Posterior cingulate gyrus (tissue), 11 donors: ENCODE measurements at regions not wholly inside any gene's neighbourhood (a gene's known extent, or its start where the extent isn't known, plus 50 kb on each side); places are given as distances from the start of the nearest gene placed in this dataset.
A peak's percentile ranks its signal among the peaks of the same experiment; 100 is the strongest.

Source experiments
- DNase-seq, 10 donors: peaks; one replicate each; pipeline versions ENCODE4 v3.0.0 to v3.0.0-alpha.2; 2020 to 2021; ENCODE audit warnings: mixed read lengths in 3 of 10
- intact Hi-C: fragments of 100-400 bp; cut with DNase I; formaldehyde crosslinking; loops from one replicate; pipeline ENCODE4 v1.15.1; 2023

DNA sequence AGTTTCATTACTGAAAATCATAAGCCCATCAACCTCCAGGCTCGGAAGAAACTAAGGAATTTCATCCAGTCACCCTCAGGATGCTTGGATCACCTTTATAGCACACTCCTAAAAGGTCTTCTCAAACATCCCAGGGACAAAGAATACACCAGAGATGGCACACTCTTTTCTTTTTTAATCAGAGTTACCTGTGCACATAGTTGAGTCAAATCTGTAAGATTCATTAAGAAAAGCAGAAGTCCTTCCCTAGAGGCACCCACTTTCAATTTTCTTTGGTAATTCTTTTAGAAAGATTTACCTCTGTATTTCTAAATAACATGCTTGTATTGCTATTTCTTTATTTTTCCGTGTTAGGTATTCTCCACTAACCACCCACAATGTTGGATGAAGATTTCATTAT, 50.6 kb upstream of the IL6 start:
- intact Hi-C loops = no loop called here
- no peak for DNase-seq

DNA sequence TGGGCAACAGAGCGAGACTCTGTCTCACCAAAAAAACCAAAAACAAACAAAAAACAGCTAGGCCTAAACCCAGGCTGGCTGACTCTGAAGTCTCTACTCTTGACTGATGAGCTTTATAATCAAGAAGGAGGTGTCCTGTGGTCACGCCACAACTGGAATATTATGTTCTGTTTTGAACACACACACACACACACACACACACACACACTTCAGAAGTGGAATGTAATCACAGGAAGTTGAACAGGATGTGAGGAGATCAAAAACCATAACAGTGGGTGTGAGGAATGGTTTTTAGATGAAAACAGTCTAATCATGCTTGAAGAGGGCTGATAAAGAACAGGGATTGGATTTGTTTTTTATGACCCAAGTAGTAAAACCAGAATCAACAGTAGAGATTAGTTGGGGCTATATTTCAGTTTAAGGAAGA, 51.1 kb upstream of the IL6 start:
- intact Hi-C loops = no loop called here
- no peak for DNase-seq

DNA sequence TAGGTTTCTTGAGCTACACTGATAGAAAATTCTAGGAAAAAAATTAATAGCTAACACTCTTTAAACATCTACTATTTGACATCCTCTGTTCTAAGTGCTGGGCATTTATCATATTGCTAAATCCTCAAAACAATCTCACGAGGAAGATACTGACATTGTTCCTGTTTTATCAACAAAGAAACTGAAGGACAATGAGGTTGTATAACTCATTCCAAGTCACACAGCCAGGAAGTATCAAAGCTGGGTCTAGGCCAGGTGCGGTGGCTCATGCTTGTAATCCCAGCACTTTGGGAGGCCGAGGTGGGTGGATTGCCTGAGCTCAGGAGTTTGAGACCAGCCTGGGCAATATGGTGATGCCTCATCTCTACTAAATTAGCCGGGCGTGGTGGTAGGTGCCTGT, 51.6 kb upstream of the IL6 start:
- intact Hi-C loops = no loop called here
- DNase-seq = no peak

DNA sequence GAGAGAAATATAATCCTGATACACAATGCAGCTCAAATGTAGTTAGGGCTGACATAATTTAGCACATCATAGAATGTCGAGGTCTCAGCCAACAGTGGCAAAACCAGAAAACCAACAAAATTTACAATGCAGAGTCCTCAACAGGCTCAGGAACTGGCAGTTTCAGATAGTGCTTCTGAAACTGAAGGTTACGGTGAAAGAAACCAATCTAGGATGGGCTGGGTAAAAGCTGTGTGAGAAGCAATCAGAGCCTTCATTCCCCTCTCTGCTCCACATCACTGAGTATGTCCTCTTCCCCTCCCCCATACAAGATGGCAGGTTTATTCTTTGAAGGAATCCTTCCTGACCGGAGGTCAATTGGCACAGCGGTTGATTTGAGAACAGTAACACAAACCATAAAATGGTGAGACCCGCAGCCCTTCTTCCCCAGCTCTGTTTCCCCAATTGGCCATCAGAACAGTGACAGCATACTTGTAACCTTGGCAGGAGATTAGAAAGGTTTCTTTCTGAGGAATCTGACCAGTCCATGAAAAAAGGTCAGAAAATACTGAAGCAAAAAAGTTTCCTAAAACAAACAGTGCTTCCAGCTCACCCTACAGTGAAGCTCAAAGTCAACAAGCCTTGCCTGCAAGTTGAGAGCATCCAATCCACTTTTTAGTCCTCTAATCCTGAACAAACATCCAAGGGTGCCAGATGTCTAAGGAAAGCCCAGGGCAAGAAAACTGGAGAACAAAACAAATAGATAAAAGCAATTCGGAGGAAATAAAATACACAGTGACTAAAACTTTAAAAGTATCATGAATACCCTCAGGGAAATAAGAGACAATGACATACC, 53.9 kb upstream of the IL6 start:
- DNase-seq = no peak
- intact Hi-C loops = no loop called here

DNA sequence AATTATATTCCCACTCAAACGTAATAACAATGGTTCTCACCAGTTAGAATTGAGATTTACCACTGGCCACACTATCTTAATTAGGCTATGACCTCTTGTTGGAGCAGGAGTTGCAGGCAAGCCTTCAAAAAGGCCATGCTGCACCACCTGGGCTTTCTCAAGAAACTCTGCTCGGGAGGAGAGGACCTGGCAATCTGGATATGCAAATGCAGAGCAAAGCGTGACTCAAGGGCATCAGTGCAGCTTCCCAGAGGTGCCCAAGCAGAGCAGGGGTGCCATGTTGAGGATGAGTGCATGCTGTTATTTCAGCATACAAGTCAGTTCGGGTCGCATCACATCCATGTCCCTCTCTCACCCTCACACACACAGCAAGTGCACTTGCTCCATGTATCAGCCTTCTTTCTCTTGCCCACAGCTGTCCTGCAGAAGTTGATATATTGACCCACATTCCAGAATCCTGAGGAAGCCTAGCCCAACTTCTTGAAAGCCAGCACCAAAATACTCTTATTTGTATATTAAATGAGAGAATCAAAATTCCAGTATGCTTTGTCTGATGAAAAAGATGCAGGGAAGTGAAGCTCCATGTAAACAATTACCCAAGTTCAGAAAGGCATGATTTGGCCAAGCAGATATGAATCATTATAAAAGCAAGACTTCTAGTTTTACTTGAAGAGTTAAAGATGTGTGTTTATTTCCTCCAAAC, 55.7 kb upstream of the IL6 start:
- intact Hi-C loops = no loop called here
- DNase-seq = no peak

DNA sequence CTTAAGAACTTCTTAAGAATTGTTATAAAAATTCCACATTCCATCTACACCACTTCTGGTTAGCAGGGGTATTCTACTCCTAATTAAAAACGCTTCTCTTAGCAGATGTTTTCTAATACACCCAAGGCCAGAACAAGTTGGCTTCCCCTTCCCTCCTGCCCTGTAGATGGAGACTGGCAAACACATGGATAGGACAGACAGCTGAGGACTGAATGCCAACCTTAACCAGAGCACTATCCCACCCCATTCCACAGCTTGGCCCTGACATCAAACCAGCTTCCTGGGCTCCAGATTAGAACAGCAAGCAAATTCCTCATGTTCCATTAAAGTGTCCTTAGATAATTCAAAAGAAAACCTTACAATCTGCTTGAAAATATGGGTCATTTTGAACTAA, 56.6 kb upstream of the IL6 start:
- intact Hi-C loops = no loop called here
- DNase-seq = no peak

DNA sequence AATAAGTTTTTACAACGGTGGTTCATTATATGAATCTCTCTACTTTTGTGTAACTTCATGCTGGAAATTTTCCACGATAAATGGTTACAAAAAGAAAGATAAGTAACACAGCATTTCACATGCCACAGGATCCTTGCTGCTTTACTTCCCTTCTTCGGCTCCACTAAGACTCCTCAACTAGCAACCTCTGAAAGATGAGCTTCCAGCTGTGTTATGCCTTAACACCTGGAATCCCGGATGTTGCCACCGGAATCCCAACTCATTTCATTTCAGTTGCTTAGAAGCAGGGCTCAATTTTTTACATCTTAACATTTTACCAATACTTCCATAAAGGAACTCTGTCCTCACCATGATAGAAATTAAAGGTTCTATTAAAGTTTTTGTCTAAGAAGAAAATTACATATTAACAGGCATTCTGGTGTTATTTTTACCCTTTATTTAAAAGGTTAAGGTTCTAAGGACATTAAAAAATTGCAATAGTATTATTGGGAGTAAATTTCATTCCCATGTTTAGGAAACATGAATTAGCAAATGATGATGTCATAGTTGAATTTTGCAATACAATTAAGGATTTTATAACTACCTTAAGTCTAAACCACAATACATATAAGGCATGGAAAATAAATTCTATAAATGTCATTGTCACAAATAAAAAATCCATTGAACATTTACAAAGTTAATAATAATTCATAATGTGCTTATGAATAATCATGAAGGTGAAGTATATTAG, 57.1 kb upstream of the IL6 start:
- DNase-seq = no peak
- intact Hi-C loops = no loop called here

DNA sequence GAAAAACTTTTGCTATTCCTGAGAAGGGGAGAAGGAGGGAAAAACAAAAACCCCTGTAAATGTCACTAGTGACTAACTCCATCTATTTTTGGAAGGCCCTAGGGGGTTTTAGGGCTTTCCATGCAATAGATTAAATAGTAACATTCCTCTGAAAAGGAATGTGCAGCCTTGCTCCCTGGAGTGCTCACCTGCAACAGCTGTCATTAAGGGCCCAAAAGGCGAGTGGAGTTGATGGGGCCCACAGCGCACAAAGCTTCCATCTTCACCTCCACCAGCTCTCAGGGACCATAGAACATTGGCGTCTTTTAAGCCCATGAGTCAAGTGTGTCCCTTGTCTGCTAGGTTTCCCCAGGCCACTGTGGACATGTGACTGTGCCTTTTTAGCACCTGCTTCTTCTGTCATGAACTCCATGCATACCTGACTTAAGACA, 58.0 kb upstream of the IL6 start:
- intact Hi-C loops = no loop called here
- no peak for DNase-seq

DNA sequence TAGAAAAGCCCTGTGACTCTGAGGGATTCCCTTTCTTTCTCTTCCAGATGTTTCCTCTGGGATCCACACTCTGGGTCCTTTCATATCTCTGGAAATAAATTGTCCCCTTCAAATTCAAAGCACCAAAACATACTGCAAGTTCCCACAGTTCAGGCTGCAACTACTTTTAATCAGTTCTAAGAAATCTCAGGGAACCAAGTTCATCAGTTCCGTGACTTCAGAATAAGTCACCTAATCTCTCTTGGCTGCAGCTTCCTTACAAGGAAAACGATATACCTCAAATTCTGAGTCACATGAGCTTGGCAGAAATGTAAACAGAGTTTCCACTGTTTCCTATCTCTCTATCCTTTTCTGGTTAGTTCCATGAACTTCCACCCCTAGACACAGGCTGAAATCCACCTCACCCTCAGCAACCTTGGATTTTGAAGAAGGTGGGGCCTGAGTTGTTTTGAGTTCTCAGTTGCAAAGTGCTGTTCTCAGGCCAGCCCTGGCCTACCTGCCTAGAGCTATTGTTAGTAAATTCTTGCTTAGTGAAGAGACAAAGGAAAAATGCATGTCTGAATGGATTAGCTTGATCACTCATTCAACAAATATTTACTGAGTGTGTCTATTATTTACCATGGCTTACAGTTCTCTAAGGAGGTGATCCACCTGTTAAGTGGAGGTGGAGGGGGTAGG, 59.3 kb upstream of the IL6 start:
- intact Hi-C loops = no loop called here
- DNase-seq = no peak

DNA sequence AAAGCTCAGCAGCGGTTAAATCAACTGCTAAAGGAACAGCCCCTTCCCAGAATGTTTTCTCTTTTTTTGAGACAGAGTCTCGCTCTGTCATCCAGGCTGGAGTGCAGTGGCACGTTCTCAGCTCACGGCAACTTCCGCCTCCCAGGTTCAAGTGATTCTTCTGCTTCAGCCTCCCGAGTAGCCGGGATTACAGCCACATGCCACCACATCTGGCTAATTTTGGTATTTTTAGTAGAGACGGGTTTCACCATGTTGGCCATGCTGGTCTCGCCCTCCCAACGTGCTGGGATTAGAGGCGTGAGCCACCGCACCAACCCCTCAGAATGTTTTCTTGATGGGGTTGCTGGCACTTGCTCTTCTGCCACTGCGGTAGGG, 59.8 kb upstream of the IL6 start:
- intact Hi-C loops = no loop called here
- DNase-seq = no peak

DNA sequence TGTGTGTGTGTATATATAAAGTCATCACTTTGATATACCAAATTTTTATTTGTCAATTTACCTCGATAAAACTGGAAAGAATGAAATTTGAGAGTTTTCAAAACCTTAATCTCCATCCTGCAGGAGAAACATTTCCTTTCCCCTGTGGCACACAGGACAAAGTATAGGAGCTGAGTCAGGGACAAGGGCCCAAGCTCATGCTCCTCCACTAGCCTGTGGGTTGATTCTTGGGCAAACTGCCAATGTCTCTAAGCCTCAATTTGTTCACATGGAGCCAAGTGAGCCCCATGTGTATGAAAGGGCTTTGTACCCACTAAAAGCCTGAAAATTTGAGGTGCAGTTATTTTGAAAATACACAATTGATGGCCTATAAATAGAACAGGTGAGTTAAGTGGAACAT, 60.3 kb upstream of the IL6 start:
- no peak for DNase-seq
- intact Hi-C loops = no loop called here

DNA sequence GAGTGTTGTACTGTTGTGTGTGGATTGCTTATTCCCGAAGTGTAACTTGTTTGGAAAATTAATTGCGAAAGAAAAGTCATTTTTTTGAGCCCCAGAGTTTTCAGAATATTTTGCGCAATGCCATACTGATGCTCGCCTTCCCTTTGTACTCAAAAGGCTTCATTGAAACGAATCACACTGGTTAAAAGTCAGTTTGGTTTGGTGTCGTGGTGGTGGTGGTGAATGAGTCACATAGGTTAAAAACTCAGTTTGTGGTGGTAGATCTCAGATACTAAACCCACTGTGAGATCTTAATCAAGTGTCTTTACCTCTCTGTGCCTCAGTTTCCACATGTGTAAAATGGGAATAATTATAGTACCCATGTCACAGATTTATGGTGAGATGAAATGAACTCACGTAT, 61.1 kb upstream of the IL6 start:
- intact Hi-C loops = no loop called here
- DNase-seq = no peak

DNA sequence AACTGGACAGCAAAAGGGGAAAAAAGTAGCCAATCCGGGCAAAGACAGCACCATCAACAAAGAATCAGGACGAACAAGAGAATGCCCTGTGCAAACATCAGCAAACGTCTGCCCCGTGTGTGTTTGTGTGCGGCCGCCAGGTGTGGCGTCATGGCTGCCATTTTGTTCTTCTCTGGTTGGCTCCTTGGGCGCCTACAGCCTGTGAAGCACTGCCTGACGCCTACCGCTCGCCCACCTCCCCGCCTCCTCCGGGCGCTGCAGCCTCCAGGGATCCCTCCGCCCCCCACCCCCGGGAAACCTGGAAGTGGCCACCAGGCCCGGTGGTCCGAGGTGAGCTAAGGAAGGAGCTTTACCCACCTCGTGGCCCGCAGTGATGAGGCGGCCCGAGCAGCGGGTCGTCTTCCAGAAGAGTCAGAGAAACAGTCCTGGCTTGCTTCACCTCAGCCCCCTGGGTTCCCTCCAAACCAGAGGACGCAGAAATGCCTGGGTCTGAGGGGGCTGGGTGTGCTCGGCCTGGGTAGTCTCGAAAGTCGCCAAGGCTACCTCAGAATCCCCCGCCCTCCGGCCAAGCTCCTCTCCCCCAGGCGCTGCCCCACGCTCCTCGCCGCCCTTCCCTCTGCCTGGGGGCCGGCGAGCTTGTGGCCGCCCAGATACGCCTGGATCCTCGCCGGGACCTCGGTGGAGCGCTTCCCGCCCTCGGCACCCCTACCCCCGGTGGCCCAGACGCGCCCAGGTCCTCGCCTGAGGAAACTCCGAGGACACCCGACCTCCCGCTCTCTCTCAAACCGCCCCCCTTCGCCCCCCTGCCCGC, 61.8 kb upstream of the IL6 start:
- DNase-seq = peak in 1 of 10 donors; percentile 79
- intact Hi-C loops = no loop called here

DNA sequence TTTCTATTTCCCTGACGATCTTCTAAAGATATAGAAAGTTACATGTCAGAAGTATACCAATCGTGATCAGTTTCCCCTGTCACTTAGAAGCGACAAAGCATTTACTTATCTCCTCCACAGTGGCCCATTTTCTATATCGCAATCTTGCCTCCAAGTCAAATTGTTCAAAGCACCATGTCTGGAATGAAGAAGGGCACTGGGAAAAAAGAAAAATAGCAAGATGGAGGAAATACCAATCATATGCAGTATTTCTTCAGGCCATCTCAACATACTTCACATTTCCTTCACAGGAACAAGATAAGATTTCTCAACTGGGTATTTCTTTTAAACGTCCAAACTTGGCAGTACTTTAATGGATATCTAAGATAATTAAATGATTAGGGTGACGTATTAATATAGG, 63.3 kb upstream of the IL6 start:
- DNase-seq = no peak
- intact Hi-C loops = no loop called here

DNA sequence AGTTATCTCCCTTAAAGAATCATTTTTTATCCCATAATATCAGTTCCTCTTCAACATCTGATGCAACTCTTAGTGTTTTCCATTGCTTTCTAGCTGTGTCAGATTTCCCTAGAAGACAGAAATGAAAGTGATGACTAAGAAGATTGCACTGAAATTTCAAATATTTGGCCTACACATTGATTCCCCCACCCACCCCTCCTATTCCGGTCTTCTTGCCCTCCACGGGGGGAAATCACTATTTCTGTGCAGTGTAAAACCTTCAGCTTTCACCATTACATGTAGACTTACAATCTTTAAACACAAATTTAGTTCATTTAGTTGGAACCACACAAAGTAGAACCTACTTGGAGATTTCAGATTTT, 63.7 kb upstream of the IL6 start:
- intact Hi-C loops = no loop called here
- DNase-seq = no peak

DNA sequence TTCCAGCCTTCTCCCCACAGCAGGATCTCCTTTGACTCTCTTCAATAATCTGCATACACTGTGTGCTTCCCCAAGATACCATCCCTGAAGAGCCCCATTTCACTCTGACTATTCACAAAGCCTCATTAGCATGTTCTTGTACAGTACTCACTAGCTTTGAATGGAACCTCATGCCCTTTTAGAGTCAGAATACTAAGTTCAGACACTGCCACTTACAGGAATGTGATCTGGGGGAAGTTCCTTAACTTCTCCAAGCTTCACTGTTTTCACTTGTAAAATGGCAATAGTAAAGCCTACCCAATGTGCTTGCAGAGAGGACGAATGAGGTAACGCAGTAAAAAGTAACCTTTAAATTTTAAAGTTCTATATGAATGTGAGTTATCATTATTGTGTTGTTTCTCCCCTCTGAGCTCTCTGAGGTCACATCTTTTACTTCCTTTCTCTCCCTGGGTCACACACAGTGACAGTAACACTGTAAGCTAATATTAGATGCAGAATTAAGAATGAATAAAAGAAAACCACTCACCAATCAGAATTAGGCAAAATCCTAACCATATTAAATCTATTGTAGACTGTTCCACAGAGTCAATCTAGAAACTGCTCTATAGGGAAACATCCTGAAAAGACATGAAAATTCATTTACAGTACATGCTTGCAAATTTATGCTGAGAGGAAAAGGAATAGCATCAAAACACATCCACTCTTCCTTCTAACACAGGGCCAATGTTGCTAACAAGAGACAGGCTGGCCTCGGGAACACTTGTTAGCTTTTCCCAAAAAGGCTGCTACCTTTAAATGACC, 64.2 kb upstream of the IL6 start:
- intact Hi-C loops = no loop called here
- no peak for DNase-seq

DNA sequence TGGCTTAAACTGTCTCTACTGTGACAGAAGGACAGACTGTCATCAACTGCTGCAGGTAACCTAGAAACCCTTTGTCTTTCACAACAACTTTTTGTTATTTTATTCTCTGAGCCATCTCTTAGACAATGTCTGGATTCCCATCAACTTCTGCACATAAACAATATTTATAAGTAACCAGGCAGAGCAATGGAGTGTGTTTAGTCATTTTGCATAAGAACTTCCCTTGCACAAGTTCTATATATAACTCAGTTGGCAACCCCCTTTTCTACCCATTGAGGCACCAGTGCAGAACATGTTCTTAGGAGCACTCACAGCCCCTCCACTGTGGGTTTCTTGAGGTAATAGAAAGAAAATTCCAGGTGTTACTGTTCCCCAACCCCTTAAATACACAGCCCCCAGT, 65.0 kb upstream of the IL6 start:
- DNase-seq = no peak
- intact Hi-C loops = no loop called here

DNA sequence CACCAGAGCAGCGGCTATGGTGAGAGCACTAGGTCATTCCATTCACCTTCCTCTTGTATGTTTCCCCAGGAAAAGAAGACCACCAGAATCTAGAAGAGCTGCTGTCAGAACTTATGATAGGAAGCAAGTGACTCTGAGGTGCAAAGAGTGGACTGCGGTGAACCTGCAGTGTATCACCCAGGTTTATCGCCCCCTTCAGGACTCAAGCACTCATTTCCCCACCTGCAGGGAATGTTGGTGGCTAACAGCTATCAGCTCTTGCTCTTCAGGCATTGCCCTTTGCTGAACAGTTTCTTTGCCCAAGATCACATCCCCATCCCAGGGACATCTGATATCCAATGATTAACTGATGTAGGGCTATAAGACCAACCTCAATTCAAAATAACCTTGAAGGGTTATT, 66.3 kb upstream of the IL6 start:
- intact Hi-C loops = no loop called here
- no peak for DNase-seq

DNA sequence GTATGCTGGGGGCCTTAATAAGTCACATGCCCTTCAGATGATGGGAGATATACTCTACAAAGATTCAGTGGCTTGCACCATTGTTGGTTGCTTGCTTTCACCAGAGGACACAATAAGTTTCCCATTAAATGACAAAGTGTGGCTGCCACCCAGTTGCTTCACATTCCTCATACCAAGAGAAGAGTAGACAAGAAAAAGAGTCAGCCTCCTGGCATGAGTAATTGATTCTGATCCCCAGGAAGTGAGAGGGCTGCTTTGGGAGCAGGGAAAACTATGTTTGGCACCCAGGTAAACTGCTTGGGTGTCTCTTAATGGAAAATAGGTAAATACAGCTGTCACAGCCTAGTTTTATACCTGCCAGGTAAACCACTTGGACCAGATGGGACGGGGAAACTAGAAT, 66.7 kb upstream of the IL6 start:
- intact Hi-C loops = no loop called here
- DNase-seq = no peak

DNA sequence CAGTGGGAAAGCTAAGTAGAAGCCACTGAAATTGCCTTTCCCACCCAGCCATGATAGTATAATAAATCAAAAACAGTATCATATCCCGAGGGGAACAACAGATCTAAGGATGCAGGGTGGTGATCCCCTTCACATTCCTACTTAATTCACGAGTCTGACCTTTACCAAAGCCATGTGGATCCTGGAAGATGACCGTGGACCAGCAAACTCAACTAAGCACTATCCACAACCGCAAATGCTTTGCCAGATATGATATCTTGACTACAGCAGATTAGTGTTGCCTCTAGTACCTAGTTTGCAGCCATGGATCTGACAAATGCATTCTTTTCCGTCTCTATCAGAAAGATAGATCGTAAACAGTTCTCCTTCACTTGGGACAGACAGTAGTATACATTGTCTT, 67.3 kb upstream of the IL6 start:
- intact Hi-C loops = no loop called here
- no peak for DNase-seq
